ENCODE measurements at regions not wholly inside any gene's neighbourhood (a gene's known extent, or its start where the extent isn't known, plus 50 kb on each side); places are given as distances from the start of the nearest gene placed in this dataset.

DNA sequence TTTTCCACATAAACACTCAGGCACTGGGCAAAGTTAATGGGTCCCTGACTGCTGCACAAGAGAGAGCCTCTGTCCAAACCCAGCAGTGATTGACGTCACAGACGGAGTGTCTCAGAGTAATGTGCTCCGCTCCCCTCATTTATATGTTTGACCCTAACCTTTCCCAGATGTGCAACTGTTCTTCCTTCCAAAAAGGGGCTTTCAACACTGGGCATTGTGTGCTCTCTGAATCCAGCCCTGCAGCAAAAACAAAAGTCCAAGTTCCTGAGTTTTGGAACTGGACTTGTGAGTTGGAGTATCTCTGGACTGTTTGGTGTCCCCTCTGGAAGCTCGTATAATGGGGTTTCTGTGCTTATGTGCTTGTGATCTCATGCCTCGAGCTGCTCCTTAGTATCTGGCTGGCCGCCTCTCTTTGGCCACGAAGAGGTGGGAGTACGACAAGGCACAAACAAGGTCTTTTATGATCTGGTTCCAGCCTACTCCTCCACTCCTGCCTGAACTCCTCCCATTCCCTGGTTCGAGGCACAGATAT, 76.4 kb upstream of the SMIM36 start:
- TF ChIP-seq, protein P1, sequence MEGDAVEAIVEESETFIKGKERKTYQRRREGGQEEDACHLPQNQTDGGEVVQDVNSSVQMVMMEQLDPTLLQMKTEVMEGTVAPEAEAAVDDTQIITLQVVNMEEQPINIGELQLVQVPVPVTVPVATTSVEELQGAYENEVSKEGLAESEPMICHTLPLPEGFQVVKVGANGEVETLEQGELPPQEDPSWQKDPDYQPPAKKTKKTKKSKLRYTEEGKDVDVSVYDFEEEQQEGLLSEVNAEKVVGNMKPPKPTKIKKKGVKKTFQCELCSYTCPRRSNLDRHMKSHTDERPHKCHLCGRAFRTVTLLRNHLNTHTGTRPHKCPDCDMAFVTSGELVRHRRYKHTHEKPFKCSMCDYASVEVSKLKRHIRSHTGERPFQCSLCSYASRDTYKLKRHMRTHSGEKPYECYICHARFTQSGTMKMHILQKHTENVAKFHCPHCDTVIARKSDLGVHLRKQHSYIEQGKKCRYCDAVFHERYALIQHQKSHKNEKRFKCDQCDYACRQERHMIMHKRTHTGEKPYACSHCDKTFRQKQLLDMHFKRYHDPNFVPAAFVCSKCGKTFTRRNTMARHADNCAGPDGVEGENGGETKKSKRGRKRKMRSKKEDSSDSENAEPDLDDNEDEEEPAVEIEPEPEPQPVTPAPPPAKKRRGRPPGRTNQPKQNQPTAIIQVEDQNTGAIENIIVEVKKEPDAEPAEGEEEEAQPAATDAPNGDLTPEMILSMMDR (IDR thresholded peaks at IDR 0.05): no peak
- DNase-seq (no peak), ATAC-seq (no peak)
- intact Hi-C loops (cut with micrococcal nuclease): no loop called here
- CTCF ChIA-PET: no interaction called here
- H3K4me1 Mint-ChIP-seq (ENCODE audit: low read depth): no peaks in the 10 kb centered on the region
- H3K27me3 Mint-ChIP-seq: peaks cover 4% of the 10 kb centered on the region
- H3K9me3 Mint-ChIP-seq: no peaks in the 10 kb centered on the region
- POLR2A ChIA-PET: no interaction called here
- no peaks in the 10 kb centered on the region for H3K36me3 Mint-ChIP-seq (ENCODE audit: low read depth)
- H3K27ac Mint-ChIP-seq: no peak overlapping the region
- no peak overlapping the region for H3K4me3 Mint-ChIP-seq

DNA sequence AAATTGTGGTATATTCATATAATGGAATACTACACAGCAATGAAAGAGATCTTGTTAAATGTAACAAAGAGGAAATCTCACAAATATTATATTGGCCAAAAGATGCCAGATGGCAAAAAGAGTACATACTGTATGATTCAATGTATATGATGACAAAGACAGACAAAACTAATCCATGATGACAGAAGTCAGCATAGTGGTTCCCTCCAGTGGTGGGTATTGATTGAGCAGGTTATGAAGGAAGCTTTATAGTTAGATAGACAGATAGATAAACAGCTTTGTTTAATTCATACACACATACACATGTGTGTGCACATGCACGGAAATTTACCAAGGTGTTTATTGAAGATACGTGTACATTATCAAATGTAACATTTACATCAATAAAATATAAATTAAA, 74.4 kb upstream of the SMIM36 start:
- POLR2A ChIA-PET: interaction anchor here (1.4 kb wide), 1 partner anchor 209 kb away, joined by 3 read pairs; no protein-coding TSS in a partner anchor
- ATAC-seq: no peak
- intact Hi-C loops (cut with micrococcal nuclease): no loop called here
- DNase-seq: no peak
- Mint-ChIP-seq H3K9me3 (no peaks in the 10 kb centered on the region), H3K36me3 (ENCODE audit: low read depth) (no peaks in the 10 kb centered on the region), H3K4me1 (ENCODE audit: low read depth) (peaks cover 2% of the 10 kb centered on the region), H3K27me3 (peaks cover 4% of the 10 kb centered on the region), H3K27ac (no peak overlapping the region), H3K4me3 (no peak overlapping the region)
- TF ChIP-seq, protein P1 (IDR thresholded peaks at IDR 0.05): no peak
- CTCF ChIA-PET: interaction anchor here (1.0 kb wide), 1 partner anchor 59 kb away, joined by 3 read pairs; no protein-coding TSS in a partner anchor

DNA sequence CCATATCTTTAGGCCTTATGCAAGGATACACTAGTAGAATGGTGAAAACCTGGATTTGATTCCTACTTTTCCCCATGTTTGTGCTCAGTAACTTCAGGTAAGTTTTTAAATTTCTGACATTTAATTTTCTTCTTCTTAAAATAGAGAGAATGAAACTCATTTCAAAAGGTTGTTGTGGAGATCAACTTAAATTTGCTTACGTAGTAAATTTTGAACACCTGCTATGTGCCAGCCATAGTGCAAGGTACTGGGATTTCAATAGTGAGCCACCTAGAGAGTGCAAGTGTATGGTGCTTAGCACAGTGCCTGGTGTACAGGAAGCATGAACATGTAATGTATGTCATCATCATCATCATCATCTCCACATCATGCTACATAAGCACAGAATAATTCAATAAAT, 73.6 kb upstream of the SMIM36 start:
- POLR2A ChIA-PET: interaction anchor here (1.4 kb wide), 1 partner anchor 209 kb away, joined by 3 read pairs; no protein-coding TSS in a partner anchor
- Mint-ChIP-seq H3K27ac (no peak overlapping the region), H3K4me1 (ENCODE audit: low read depth) (peaks cover 5% of the 10 kb centered on the region), H3K9me3 (no peaks in the 10 kb centered on the region), H3K36me3 (ENCODE audit: low read depth) (no peaks in the 10 kb centered on the region), H3K27me3 (peaks cover 4% of the 10 kb centered on the region), H3K4me3 (no peak overlapping the region)
- DNase-seq (no peak), ATAC-seq (no peak)
- TF ChIP-seq, protein P1 (IDR thresholded peaks at IDR 0.05): no peak
- CTCF ChIA-PET: interaction anchor here (1.0 kb wide), 1 partner anchor 58 kb away, joined by 3 read pairs; no protein-coding TSS in a partner anchor
- intact Hi-C loops (cut with micrococcal nuclease): no loop called here

DNA sequence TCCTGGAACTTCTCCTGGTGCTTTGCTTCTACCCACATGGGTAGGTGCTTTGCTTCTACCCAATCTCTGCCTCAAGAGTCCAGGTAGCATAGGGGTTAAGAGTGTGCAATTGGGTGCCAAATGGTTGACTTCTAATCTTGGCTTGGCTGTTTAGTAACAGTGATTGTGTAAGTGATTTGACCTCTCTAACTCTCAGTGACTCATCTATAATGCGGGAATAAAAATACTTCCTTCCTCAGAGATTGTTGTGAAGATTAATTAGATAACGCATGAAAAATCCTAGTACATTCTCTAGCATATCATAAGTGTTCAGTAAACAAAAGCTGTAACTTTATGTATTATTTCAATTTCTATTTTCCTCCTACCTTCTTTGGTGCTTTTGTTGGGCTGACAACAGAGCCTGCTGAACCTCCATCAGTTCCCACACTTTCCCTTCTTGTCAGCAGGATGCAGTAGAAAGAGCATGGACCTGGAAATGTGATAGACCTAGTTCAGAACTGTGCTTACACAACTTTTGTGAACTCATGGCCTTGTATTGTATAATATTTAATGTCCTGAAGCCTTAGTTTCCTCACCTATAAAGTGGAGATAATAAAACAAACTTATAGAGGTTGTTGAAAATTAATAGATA, 72.9 kb upstream of the SMIM36 start:
- POLR2A ChIA-PET: no interaction called here
- TF ChIP-seq, protein P1 (IDR thresholded peaks at IDR 0.05): no peak
- DNase-seq: no peak
- no peak for ATAC-seq
- Mint-ChIP-seq H3K4me1 (ENCODE audit: low read depth) (peaks cover 5% of the 10 kb centered on the region), H3K36me3 (ENCODE audit: low read depth) (no peaks in the 10 kb centered on the region), H3K27me3 (peaks cover 4% of the 10 kb centered on the region), H3K4me3 (no peak overlapping the region), H3K9me3 (no peaks in the 10 kb centered on the region), H3K27ac (no peak overlapping the region)
- intact Hi-C loops (cut with micrococcal nuclease): no loop called here
- CTCF ChIA-PET: interaction anchor here (1.2 kb wide), 1 partner anchor 17 kb away, joined by 5 read pairs; no protein-coding TSS in a partner anchor

DNA sequence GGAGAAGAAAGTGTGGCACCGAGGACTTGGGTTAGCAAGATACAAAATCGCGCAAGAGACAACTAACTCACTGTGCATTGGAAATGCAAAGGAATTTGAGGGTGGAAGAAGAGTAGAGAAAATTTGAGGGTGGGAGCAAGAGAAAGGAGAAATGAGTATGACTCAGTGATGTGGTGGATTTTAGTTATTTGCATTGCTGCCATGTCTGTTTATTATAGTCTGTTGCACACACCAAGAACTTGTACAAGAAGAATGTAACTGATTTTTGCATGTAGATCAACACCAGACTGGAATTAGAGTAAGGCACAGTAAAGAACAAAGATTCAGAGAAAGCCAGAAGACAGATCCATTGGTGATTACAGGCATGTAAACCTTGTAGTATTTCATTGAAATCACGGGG, 71.6 kb upstream of the SMIM36 start:
- H3K27ac Mint-ChIP-seq: no peak overlapping the region
- H3K9me3 Mint-ChIP-seq: no peaks in the 10 kb centered on the region
- intact Hi-C loops (cut with micrococcal nuclease): no loop called here
- no peaks in the 10 kb centered on the region for H3K36me3 Mint-ChIP-seq (ENCODE audit: low read depth)
- H3K27me3 Mint-ChIP-seq: no peaks in the 10 kb centered on the region
- ATAC-seq: no peak
- POLR2A ChIA-PET: no interaction called here
- H3K4me1 Mint-ChIP-seq (ENCODE audit: low read depth): peaks cover 5% of the 10 kb centered on the region
- CTCF ChIA-PET: interaction anchor here (1.1 to 1.2 kb wide), 2 partner anchors 19 to 56 kb away, joined by 3 to 5 read pairs; no protein-coding TSS in a partner anchor
- TF ChIP-seq, protein P1 (IDR thresholded peaks at IDR 0.05): no peak
- DNase-seq: no peak
- no peak overlapping the region for H3K4me3 Mint-ChIP-seq

All from activated CD8-positive, alpha-beta T cell treated with anti-CD3 and anti-CD28 coated beads for 36 hours (primary cell).